B cell (primary cell): ENCODE measurements at regions not wholly inside any gene's neighbourhood (a gene's known extent, or its start where the extent isn't known, plus 50 kb on each side); places are given as distances from the start of the nearest gene placed in this dataset.

Experiments
- ATAC-seq: fragments of 200-7000 bp; cut with Tn5 transposase; one replicate; pipeline ENCODE4 v1.10.0; 2021; ENCODE audit warnings: low read depth, mild to moderate bottlenecking, moderate number of reproducible peaks, moderate library complexity
- CTCF ChIA-PET: fragments of 350-600 bp; sonication (Branson Sonifier 250); formaldehyde crosslinking; loops from one replicate; lab custom pipeline; 2021; ENCODE audit warnings: antibody characterized with exemption, inconsistent platforms; lab: Charles Lee
- POLR2A ChIA-PET: fragments of 350-600 bp; sonication (Branson Sonifier 250); formaldehyde crosslinking; loops from one replicate; lab custom pipeline; 2021; ENCODE audit warnings: antibody characterized with exemption; lab: Charles Lee
- DNase-seq: peaks from one replicate; pipeline ENCODE4 v3.0.0; 2013
- H2AFZ ChIP-seq: 2 replicates; pipeline ENCODE4 v1.6.1; 2012; ENCODE audit warnings: mild to moderate bottlenecking, low read depth, low read length; ENCODE audit not compliant: insufficient read depth, poor library complexity, severe bottlenecking
- H3K27ac ChIP-seq, 2 donors: 1 replicate in 1 of 2; 2 replicates in 1 of 2; pipeline ENCODE4 v1.5.1; 2012 to 2013; ENCODE audit warnings: low read length in 2 of 2, mild to moderate bottlenecking in 2 of 2, moderate library complexity in 1 of 2
- H3K27me3 ChIP-seq, 4 experiments: fragments of 200-600 bp in 1 of 4; sonication (generic) in 1 of 4; replicated peaks in 1 of 4; 1 replicate in 2 of 4; 2 replicates in 2 of 4; pipeline versions ENCODE4 v1.6.1 to v1.7.0; 2013 to 2016; ENCODE audit warnings: low read length in 3 of 4, mild to moderate bottlenecking in 2 of 4, mixed read lengths in 1 of 4, moderate library complexity in 1 of 4; ENCODE audit not compliant: insufficient read depth in 4 of 4, control insufficient read depth in 3 of 4; ENCODE audit errors: control extremely low read depth in 1 of 4
- H3K36me3 ChIP-seq, 2 experiments: replicated peaks in 1 of 2; 1 replicate in 1 of 2; 2 replicates in 1 of 2; pipeline versions ENCODE4 v1.6.1 to v1.7.1; 2013; ENCODE audit warnings: low read length in 1 of 2; ENCODE audit not compliant: insufficient read depth in 2 of 2, control insufficient read depth in 1 of 2; ENCODE audit errors: control extremely low read depth in 1 of 2, extremely low read depth in 1 of 2
- H3K4me1 ChIP-seq, 2 donors: fragments of 200-600 bp in 1 of 2; sonication (generic) in 1 of 2; 1 replicate in 1 of 2; 2 replicates in 1 of 2; pipeline versions ENCODE4 v1.5.1 to v1.6.1; 2013 to 2017; ENCODE audit warnings: low read length in 2 of 2; ENCODE audit not compliant: control insufficient read depth in 2 of 2, insufficient read depth in 2 of 2
- H3K4me2 ChIP-seq: replicated peaks from 2 replicates; pipeline ENCODE3; 2012; ENCODE audit warnings: mild to moderate bottlenecking, low read depth, low read length; ENCODE audit not compliant: poor library complexity, severe bottlenecking
- H3K4me3 ChIP-seq, 5 experiments: fragments of 200-600 bp in 1 of 5; sonication (generic) in 1 of 5; 1 replicate in 3 of 5; 2 replicates in 2 of 5; pipeline versions ENCODE4 v1.5.1 to v1.7.0; 2011 to 2016; ENCODE audit warnings: low read length in 4 of 5, mild to moderate bottlenecking in 4 of 5, low read depth in 2 of 5, control low read depth in 1 of 5, moderate library complexity in 1 of 5; ENCODE audit not compliant: insufficient read depth in 1 of 5; ENCODE audit errors: control extremely low read depth in 1 of 5, extremely low read depth in 1 of 5
- H3K79me2 ChIP-seq: fragments of 200-600 bp; sonication (generic); one replicate; pipeline ENCODE4 v1.6.0; 2016; ENCODE audit warnings: low read length; ENCODE audit not compliant: control insufficient read depth, insufficient read depth
- H3K9ac ChIP-seq: fragments of 200-600 bp; sonication (generic); 2 replicates; pipeline ENCODE4 v1.6.1; 2017; ENCODE audit warnings: mild to moderate bottlenecking, low read length, moderate library complexity
- H3K9me3 ChIP-seq, 3 donors: one replicate each; pipeline versions ENCODE4 v1.6.1 to v1.7.1; 2013; ENCODE audit warnings: low read length in 2 of 3; ENCODE audit not compliant: control insufficient read depth in 2 of 3, insufficient read depth in 1 of 3; ENCODE audit errors: control extremely low read depth in 1 of 3
- H4K20me1 ChIP-seq: 2 replicates; pipeline ENCODE4 v1.6.0; 2012; ENCODE audit warnings: mild to moderate bottlenecking, low read length; ENCODE audit not compliant: insufficient read depth, control insufficient read depth, poor library complexity, severe bottlenecking
- H3K27ac Mint-ChIP-seq: one replicate; pipeline ENCODE4 v1.8.0; 2021; ENCODE audit warnings: mixed read lengths
- H3K27me3 Mint-ChIP-seq: one replicate; pipeline ENCODE4 v1.8.0; 2021; ENCODE audit warnings: mixed read lengths
- H3K4me1 Mint-ChIP-seq: one replicate; pipeline ENCODE4 v1.8.0; 2021; ENCODE audit warnings: mixed read lengths
- H3K4me3 Mint-ChIP-seq: one replicate; pipeline ENCODE4 v1.8.0; 2021; ENCODE audit warnings: mixed read lengths
- H3K9me3 Mint-ChIP-seq: one replicate; pipeline ENCODE4 v1.8.0; 2022; ENCODE audit warnings: mixed read lengths; ENCODE audit not compliant: insufficient read depth
- EZH2 ChIP-seq: IDR thresholded peaks from 2 replicates; pipeline ENCODE4 v1.6.1; 2012; ENCODE audit warnings: borderline replicate concordance, low read depth, mild to moderate bottlenecking, moderate library complexity, low read length; ENCODE audit not compliant: insufficient read depth, poor library complexity, severe bottlenecking
- WGBS: methylation state at CpG from one replicate; pipeline ENCODE4 v1.1.5; 2013; ENCODE audit warnings: missing lambda C conversion rate; ENCODE audit not compliant: insufficient coverage; 5-methylcytosine and 5-hydroxymethylcytosine counted together
- intact Hi-C: fragments of 100-400 bp; cut with micrococcal nuclease; formaldehyde crosslinking; loops from one replicate; pipeline ENCODE4 v1.10.0; 2022
- TF ChIP-seq, protein P1 (sequence below): fragments of 200-600 bp; IDR thresholded peaks from one replicate; pipeline ENCODE4 v1.8.0; 2022; ENCODE audit warnings: antibody characterized with exemption, mild to moderate bottlenecking

DNA sequence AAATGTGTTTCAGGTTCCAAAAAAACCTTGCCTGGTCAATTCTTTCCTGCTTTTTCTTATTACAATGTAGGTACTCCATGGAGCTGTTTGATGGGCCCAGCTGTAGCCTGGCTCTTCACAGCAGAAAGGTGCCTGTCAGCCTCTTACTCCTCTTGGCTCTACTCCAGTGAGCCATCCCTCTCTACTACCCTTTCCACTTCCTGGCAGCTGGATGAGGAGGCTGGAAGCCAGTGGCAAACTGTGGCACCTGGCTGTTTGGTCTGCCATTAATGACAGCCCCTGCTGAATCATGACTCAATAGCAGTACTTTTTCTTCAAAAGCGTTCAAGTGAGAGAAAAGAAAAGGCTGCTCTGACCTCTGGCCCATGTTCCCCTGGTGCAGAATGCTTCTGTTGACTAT, 618.1 kb downstream of the PYDC2 start:
- H3K27me3 Mint-ChIP-seq = no peaks in the 10 kb centered on the region
- peaks cover 6% of the 10 kb centered on the region for H3K4me1 Mint-ChIP-seq
- Histone ChIP-seq H3K9me3 (no peaks in the 10 kb centered on the region), H3K27ac (no peak overlapping the region), H3K36me3 (no peaks in the 10 kb centered on the region), H3K4me2 (no peak overlapping the region), H2AFZ (no peak overlapping the region), H3K27me3 (no peaks in the 10 kb centered on the region), H3K9ac (no peak overlapping the region), H3K4me1 (no peaks in the 10 kb centered on the region), H4K20me1 (no peaks in the 10 kb centered on the region), H3K4me3 (no peak overlapping the region), H3K79me2 (no peaks in the 10 kb centered on the region)
- CTCF ChIA-PET = no interaction called here
- TF ChIP-seq EZH2 = no peak
- TF ChIP-seq, protein P1, sequence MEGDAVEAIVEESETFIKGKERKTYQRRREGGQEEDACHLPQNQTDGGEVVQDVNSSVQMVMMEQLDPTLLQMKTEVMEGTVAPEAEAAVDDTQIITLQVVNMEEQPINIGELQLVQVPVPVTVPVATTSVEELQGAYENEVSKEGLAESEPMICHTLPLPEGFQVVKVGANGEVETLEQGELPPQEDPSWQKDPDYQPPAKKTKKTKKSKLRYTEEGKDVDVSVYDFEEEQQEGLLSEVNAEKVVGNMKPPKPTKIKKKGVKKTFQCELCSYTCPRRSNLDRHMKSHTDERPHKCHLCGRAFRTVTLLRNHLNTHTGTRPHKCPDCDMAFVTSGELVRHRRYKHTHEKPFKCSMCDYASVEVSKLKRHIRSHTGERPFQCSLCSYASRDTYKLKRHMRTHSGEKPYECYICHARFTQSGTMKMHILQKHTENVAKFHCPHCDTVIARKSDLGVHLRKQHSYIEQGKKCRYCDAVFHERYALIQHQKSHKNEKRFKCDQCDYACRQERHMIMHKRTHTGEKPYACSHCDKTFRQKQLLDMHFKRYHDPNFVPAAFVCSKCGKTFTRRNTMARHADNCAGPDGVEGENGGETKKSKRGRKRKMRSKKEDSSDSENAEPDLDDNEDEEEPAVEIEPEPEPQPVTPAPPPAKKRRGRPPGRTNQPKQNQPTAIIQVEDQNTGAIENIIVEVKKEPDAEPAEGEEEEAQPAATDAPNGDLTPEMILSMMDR = no peak
- intact Hi-C loops = no loop called here
- ATAC-seq (no peak), DNase-seq (no peak)
- 83% methylated on average over 1 of the region's 1 CpG for WGBS
- H3K4me3 Mint-ChIP-seq = no peak overlapping the region
- no peak overlapping the region for H3K27ac Mint-ChIP-seq
- H3K9me3 Mint-ChIP-seq = no peaks in the 10 kb centered on the region
- POLR2A ChIA-PET = no interaction called here

DNA sequence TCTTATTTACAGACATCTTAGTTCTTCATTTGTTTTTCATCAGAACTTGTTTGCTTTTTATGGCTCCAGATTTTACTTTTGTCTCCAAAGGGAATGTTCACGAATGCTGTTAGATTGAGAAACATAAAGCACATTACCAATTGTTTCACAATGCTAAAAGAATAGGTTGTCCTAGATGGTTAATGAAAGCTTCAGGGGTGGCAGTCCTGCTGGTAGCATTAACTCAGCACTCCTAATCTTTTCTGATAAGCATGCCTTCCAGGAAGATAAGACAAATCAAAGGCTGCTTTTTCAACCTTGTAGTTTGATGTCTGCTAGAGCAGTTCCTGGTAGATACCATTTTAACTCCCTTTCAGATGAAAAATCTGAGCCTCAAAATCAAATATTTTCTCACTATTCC, 619.4 kb downstream of the PYDC2 start:
- no peaks in the 10 kb centered on the region for H3K4me1 ChIP-seq
- H2AFZ ChIP-seq = no peak overlapping the region
- H3K4me2 ChIP-seq = no peak overlapping the region
- intact Hi-C loops = no loop called here
- H3K4me1 Mint-ChIP-seq = peaks cover 6% of the 10 kb centered on the region
- peaks cover 3% of the 10 kb centered on the region for H3K9me3 Mint-ChIP-seq
- no peak for ATAC-seq
- no peaks in the 10 kb centered on the region for H3K27me3 Mint-ChIP-seq
- no peaks in the 10 kb centered on the region for H4K20me1 ChIP-seq
- no peak overlapping the region for H3K27ac ChIP-seq
- no peak overlapping the region for H3K27ac Mint-ChIP-seq
- no CpG with 5 or more reads among the region's 1 CpG for WGBS
- DNase-seq = no peak
- H3K27me3 ChIP-seq = no peaks in the 10 kb centered on the region
- H3K9ac ChIP-seq = no peak overlapping the region
- H3K9me3 ChIP-seq = no peaks in the 10 kb centered on the region
- TF ChIP-seq, protein P1 = no peak
- TF ChIP-seq EZH2 = no peak
- H3K4me3 Mint-ChIP-seq = no peak overlapping the region
- ChIA-PET POLR2A (no interaction called here), CTCF (no interaction called here)
- no peaks in the 10 kb centered on the region for H3K79me2 ChIP-seq
- no peak overlapping the region for H3K4me3 ChIP-seq
- H3K36me3 ChIP-seq = no peaks in the 10 kb centered on the region
